HCT116 (cell line): ENCODE measurements at regions not wholly inside any gene's neighbourhood (a gene's known extent, or its start where the extent isn't known, plus 50 kb on each side); places are given as distances from the start of the nearest gene placed in this dataset.

Source experiments
- EZH2 ChIP-seq: fragments of 200-600 bp; sonication (generic); IDR thresholded peaks from 2 replicates; pipeline ENCODE4 v1.6.1; 2017; ENCODE audit warnings: antibody characterized with exemption, mixed run types
- JUND ChIP-seq: IDR thresholded peaks from 2 replicates; pipeline ENCODE4 v1.6.1; 2012
- POLR2A ChIP-seq: IDR thresholded peaks from 2 replicates; pipeline ENCODE4 v1.7.0; 2011; ENCODE audit warnings: borderline replicate concordance; ENCODE audit not compliant: insufficient read depth, insufficient read length; ENCODE audit errors: extremely low read depth
- POLR2AphosphoS5 ChIP-seq: IDR thresholded peaks from 2 replicates; pipeline ENCODE4 v1.6.1; 2011; ENCODE audit warnings: mild to moderate bottlenecking, low read depth, low read length, moderate library complexity
- TCF7L2 ChIP-seq: IDR thresholded peaks from 2 replicates; pipeline ENCODE4 v1.7.0; 2011; ENCODE audit warnings: borderline replicate concordance, inconsistent platforms; ENCODE audit not compliant: insufficient read depth, insufficient read length; ENCODE audit errors: extremely low read depth
- YY1 ChIP-seq: IDR thresholded peaks from 2 replicates; pipeline ENCODE4 v1.6.1; 2011; ENCODE audit warnings: low read length, low read depth, moderate library complexity, mild to moderate bottlenecking; ENCODE audit not compliant: insufficient replicate concordance; ENCODE audit errors: extremely low read depth
- ZFX ChIP-seq: fragments of 450-650 bp; IDR thresholded peaks from 2 replicates; pipeline ENCODE4 v1.6.1; 2017
- ZNF274 ChIP-seq: fragments of 200-500 bp; sonication (Bioruptor generic); IDR thresholded peaks from 2 replicates; pipeline ENCODE4 v1.6.1; 2014; ENCODE audit warnings: mild to moderate bottlenecking, low read depth, low read length, inconsistent platforms
- TF ChIP-seq, protein P1 (sequence below), 3 experiments: fragments of 200-600 bp in 1 of 3; sonication (generic) in 1 of 3; IDR thresholded peaks in 2 of 3; conservative IDR thresholded peaks in 1 of 3; 2 replicates each; pipeline ENCODE4 v1.5.1; 2012 to 2017; ENCODE audit warnings: low read depth in 2 of 3, low read length in 2 of 3, antibody characterized with exemption in 1 of 3, borderline replicate concordance in 1 of 3, control low read depth in 1 of 3, mild to moderate bottlenecking in 1 of 3, mixed read lengths in 1 of 3, mixed run types in 1 of 3, moderate library complexity in 1 of 3; ENCODE audit not compliant: insufficient read depth in 1 of 3
- TF ChIP-seq, protein P2 (sequence below): IDR thresholded peaks from 2 replicates; pipeline ENCODE4 v1.6.1; 2011; ENCODE audit warnings: mild to moderate bottlenecking, low read length, moderate library complexity; ENCODE audit not compliant: insufficient replicate concordance; ENCODE audit errors: extremely low read depth
- TF ChIP-seq, protein P3 (sequence below): IDR thresholded peaks from 2 replicates; pipeline ENCODE4 v1.6.1; 2012

DNA sequence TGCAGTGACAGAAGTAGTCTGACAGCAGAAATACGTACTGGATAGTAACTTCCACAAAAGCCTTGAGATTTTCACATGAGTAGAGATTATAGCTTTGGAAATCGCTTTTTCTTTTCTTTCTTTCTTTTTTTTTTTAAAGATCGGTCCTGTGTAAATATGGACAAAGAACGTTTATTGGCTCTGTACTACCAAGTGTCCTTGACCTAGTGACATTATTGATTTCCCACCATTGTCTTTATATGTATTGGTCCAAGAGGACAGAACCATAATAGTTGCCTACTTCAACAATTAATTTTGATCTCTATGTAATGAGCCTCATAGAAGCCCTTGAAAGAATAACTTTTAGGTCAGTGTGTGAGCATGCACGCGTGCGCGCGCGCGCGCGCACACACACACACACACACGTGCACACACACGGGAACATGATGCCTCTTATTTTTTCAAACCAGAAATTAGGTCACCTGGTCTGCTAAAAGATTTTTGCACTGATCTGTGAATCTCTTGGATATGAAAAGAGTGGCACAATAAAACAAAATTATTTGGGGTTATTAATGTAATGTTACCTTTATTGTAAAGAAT lies 516.8 kb downstream of the PSAT1 start:
- TF ChIP-seq POLR2AphosphoS5 = no peak
- TF ChIP-seq, protein P1, sequence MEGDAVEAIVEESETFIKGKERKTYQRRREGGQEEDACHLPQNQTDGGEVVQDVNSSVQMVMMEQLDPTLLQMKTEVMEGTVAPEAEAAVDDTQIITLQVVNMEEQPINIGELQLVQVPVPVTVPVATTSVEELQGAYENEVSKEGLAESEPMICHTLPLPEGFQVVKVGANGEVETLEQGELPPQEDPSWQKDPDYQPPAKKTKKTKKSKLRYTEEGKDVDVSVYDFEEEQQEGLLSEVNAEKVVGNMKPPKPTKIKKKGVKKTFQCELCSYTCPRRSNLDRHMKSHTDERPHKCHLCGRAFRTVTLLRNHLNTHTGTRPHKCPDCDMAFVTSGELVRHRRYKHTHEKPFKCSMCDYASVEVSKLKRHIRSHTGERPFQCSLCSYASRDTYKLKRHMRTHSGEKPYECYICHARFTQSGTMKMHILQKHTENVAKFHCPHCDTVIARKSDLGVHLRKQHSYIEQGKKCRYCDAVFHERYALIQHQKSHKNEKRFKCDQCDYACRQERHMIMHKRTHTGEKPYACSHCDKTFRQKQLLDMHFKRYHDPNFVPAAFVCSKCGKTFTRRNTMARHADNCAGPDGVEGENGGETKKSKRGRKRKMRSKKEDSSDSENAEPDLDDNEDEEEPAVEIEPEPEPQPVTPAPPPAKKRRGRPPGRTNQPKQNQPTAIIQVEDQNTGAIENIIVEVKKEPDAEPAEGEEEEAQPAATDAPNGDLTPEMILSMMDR (IDR thresholded peaks at IDR 0.05 in 2 of 3, conservative IDR thresholded peaks at IDR 0.05 in 1 of 3; ENCODE audit: borderline replicate concordance in 1 of 3, insufficient read depth in 1 of 3, low read depth in 2 of 3, low read length in 2 of 3) = no peak
- no peak for TF ChIP-seq ZNF274
- TF ChIP-seq JUND = no peak
- TF ChIP-seq ZFX = no peak
- no peak for TF ChIP-seq POLR2A
- TF ChIP-seq TCF7L2 = no peak
- TF ChIP-seq, protein P2, sequence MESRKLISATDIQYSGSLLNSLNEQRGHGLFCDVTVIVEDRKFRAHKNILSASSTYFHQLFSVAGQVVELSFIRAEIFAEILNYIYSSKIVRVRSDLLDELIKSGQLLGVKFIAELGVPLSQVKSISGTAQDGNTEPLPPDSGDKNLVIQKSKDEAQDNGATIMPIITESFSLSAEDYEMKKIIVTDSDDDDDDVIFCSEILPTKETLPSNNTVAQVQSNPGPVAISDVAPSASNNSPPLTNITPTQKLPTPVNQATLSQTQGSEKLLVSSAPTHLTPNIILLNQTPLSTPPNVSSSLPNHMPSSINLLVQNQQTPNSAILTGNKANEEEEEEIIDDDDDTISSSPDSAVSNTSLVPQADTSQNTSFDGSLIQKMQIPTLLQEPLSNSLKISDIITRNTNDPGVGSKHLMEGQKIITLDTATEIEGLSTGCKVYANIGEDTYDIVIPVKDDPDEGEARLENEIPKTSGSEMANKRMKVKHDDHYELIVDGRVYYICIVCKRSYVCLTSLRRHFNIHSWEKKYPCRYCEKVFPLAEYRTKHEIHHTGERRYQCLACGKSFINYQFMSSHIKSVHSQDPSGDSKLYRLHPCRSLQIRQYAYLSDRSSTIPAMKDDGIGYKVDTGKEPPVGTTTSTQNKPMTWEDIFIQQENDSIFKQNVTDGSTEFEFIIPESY = no peak
- no peak for TF ChIP-seq EZH2
- TF ChIP-seq YY1 = no peak
- TF ChIP-seq, protein P3, sequence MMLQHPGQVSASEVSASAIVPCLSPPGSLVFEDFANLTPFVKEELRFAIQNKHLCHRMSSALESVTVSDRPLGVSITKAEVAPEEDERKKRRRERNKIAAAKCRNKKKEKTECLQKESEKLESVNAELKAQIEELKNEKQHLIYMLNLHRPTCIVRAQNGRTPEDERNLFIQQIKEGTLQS = no peak
